ENCODE measurements at regions not wholly inside any gene's neighbourhood (a gene's known extent, or its start where the extent isn't known, plus 50 kb on each side); places are given as distances from the start of the nearest gene placed in this dataset.

- DNase-seq (ENCODE audit: low spot score), result no peak
- 46% methylated on average over 3 of the region's 3 CpGs for WGBS (ENCODE audit: low lambda C conversion rate)
- ChIA-PET POLR2A (no interaction called here), CTCF (ENCODE audit: low intra/inter-chr PET ratio, low total read pairs) (no interaction called here)
- in situ Hi-C loops (cut with HindIII; ENCODE audit: extremely low pct_ligation_motif_present, low pct_unique_long_range_greater_than_20kb), result no loop called here
- no peaks in the 10 kb centered on the region for H4K20me1 ChIP-seq (ENCODE audit: insufficient read depth, low read length)
- no peaks in the 10 kb centered on the region for H3K36me3 ChIP-seq (replicated peaks in 1 of 2; ENCODE audit: control insufficient read depth in 1 of 2, insufficient read depth in 2 of 2, low read length in 2 of 2)
- no peak overlapping the region for H3K9ac ChIP-seq (ENCODE audit: insufficient read depth, low read depth, low read length)
- H3K4me3 ChIP-seq (replicated peaks in 1 of 3; ENCODE audit: insufficient read depth in 1 of 3, low read depth in 2 of 3, low read length in 3 of 3), result no peak overlapping the region
- no peaks in the 10 kb centered on the region for H3K79me2 ChIP-seq (ENCODE audit: insufficient read depth, low read length)
- no TSS peak for BruUV-seq (replicated peaks)
- H3K27ac ChIP-seq (ENCODE audit: extremely low read length, insufficient read depth, low read length), result no peak overlapping the region
- H3K4me2 ChIP-seq (ENCODE audit: low read depth, low read length), result no peak overlapping the region
- intact Hi-C loops (cut with micrococcal nuclease; ENCODE audit: unreplicated experiment), result no loop called here
- H3K4me1 ChIP-seq (ENCODE audit: insufficient read depth, low read length), result no peaks in the 10 kb centered on the region
- no peak for FAIRE-seq
- H3K9me3 ChIP-seq (ENCODE audit: low read length), result no peaks in the 10 kb centered on the region
- no peak for ATAC-seq
- H3K27me3 ChIP-seq (ENCODE audit: control insufficient read depth in 1 of 2, insufficient read depth in 2 of 2, low read length in 2 of 2), result no peaks in the 10 kb centered on the region
- no peak overlapping the region for H2AFZ ChIP-seq (ENCODE audit: low read length)
- TF ChIP-seq MYNN (CRISPR knock-in tag; IDR thresholded peaks at IDR 0.05; ENCODE audit: low read depth), result no peak
- no peak for TF ChIP-seq ZNF138 (CRISPR knock-in tag; IDR thresholded peaks at IDR 0.05; ENCODE audit: low read depth)
- TF ChIP-seq ZNF589 (CRISPR knock-in tag; conservative IDR thresholded peaks at IDR 0.05), result no peak
- TF ChIP-seq POGZ (CRISPR knock-in tag; IDR thresholded peaks at IDR 0.05), result no peak
- TF ChIP-seq ZNF790 (CRISPR knock-in tag; IDR thresholded peaks at IDR 0.05; ENCODE audit: borderline replicate concordance), result no peak
- no peak for TF ChIP-seq KDM3A (CRISPR knock-in tag; IDR thresholded peaks at IDR 0.05; ENCODE audit: low read depth)
- no peak for TF ChIP-seq ZFP1 (CRISPR knock-in tag; IDR thresholded peaks at IDR 0.05)
- no peak for TF ChIP-seq CHD2 (IDR thresholded peaks at IDR 0.05; ENCODE audit: low read depth, low read length)
- no peak for TF ChIP-seq CENPT (CRISPR knock-in tag; IDR thresholded peaks at IDR 0.05; ENCODE audit: low read depth)
- TF ChIP-seq MYPOP (CRISPR knock-in tag; IDR thresholded peaks at IDR 0.05), result no peak
- TF ChIP-seq FOXA3 (CRISPR knock-in tag; IDR thresholded peaks at IDR 0.05), result no peak
- TF ChIP-seq RCOR2 (CRISPR knock-in tag; IDR thresholded peaks at IDR 0.05), result no peak
Observed at GRCh38 chr2:192877159-192877558, 682.4 kb upstream of the TMEFF2 start.
